H9 (cell line): ENCODE measurements at regions not wholly inside any gene's neighbourhood (a gene's known extent, or its start where the extent isn't known, plus 50 kb on each side); places are given as distances from the start of the nearest gene placed in this dataset.

Experiments
- DNase-seq: peaks from one replicate; pipeline ENCODE4 v3.0.0-alpha.2; 2017
- H2AFZ ChIP-seq: one replicate; pipeline ENCODE4 v1.6.1; 2013; ENCODE audit warnings: mild to moderate bottlenecking, low read length, control low read depth, moderate library complexity
- H2AK5ac ChIP-seq: 2 replicates; pipeline ENCODE4 v1.6.1; 2013; ENCODE audit warnings: low read length, control low read depth, mixed read lengths; ENCODE audit not compliant: insufficient read length
- H2BK120ac ChIP-seq: one replicate; pipeline ENCODE4 v1.6.1; 2013; ENCODE audit warnings: low read depth, mild to moderate bottlenecking, low read length, control low read depth, inconsistent platforms; ENCODE audit not compliant: poor library complexity, severe bottlenecking
- H2BK12ac ChIP-seq: 2 replicates; pipeline ENCODE4 v1.6.1; 2013; ENCODE audit warnings: low read length, control low read depth, mixed read lengths, low read depth; ENCODE audit not compliant: insufficient read length
- H2BK15ac ChIP-seq: 2 replicates; pipeline ENCODE4 v1.6.1; 2013; ENCODE audit warnings: low read depth, low read length, control low read depth
- H2BK20ac ChIP-seq: one replicate; pipeline ENCODE4 v1.6.1; 2013; ENCODE audit warnings: low read depth, mild to moderate bottlenecking, low read length, control low read depth, inconsistent platforms; ENCODE audit not compliant: poor library complexity, severe bottlenecking
- H2BK5ac ChIP-seq: 2 replicates; pipeline ENCODE4 v1.6.1; 2013; ENCODE audit warnings: low read length, control low read depth, mixed read lengths; ENCODE audit not compliant: insufficient read length
- H3K14ac ChIP-seq: 2 replicates; pipeline ENCODE4 v1.6.1; 2013; ENCODE audit warnings: low read length, control low read depth; ENCODE audit not compliant: insufficient read depth
- H3K18ac ChIP-seq: 2 replicates; pipeline ENCODE4 v1.6.1; 2013; ENCODE audit warnings: low read depth, mild to moderate bottlenecking, mixed read lengths, low read length, control low read depth; ENCODE audit not compliant: insufficient read length
- H3K23ac ChIP-seq: 2 replicates; pipeline ENCODE4 v1.6.1; 2013; ENCODE audit warnings: low read length, control low read depth, mixed read lengths, low read depth; ENCODE audit not compliant: insufficient read length
- H3K23me2 ChIP-seq: 2 replicates; pipeline ENCODE4 v1.6.1; 2013; ENCODE audit warnings: low read depth, mild to moderate bottlenecking, mixed read lengths, low read length, control low read depth; ENCODE audit not compliant: insufficient read length, poor library complexity, severe bottlenecking
- H3K27ac ChIP-seq: 2 replicates; pipeline ENCODE4 v1.5.1; 2013; ENCODE audit warnings: low read length, control low read depth, mixed read lengths, low read depth; ENCODE audit not compliant: insufficient read length
- H3K27me3 ChIP-seq: 2 replicates; pipeline ENCODE4 v1.6.1; 2013; ENCODE audit warnings: low read length, control low read depth, inconsistent platforms; ENCODE audit not compliant: insufficient read depth
- H3K4ac ChIP-seq: 2 replicates; pipeline ENCODE4 v1.6.1; 2013; ENCODE audit warnings: low read depth, mild to moderate bottlenecking, control low read depth, inconsistent platforms, low read length, moderate library complexity
- H3K4me1 ChIP-seq: 2 replicates; pipeline ENCODE4 v1.6.1; 2013; ENCODE audit warnings: low read length, control low read depth, inconsistent platforms; ENCODE audit not compliant: insufficient read depth
- H3K4me2 ChIP-seq: 2 replicates; pipeline ENCODE4 v1.6.1; 2013; ENCODE audit warnings: low read length, control low read depth, mixed read lengths; ENCODE audit not compliant: insufficient read length, insufficient read depth
- H3K56ac ChIP-seq: 2 replicates; pipeline ENCODE4 v1.6.1; 2013; ENCODE audit warnings: low read depth, mild to moderate bottlenecking, mixed read lengths, low read length, control low read depth; ENCODE audit not compliant: insufficient read length
- H3K79me1 ChIP-seq: 2 replicates; pipeline ENCODE4 v1.6.1; 2013; ENCODE audit warnings: low read depth, mild to moderate bottlenecking, moderate library complexity, low read length, control low read depth, inconsistent platforms; ENCODE audit not compliant: insufficient read depth, poor library complexity, severe bottlenecking
- H3K79me2 ChIP-seq: 2 replicates; pipeline ENCODE4 v1.6.1; 2013; ENCODE audit warnings: low read length, control low read depth, inconsistent platforms; ENCODE audit not compliant: insufficient read depth
- H3K9ac ChIP-seq: 2 replicates; pipeline ENCODE4 v1.6.1; 2013; ENCODE audit warnings: low read length, control low read depth, mixed read lengths; ENCODE audit not compliant: insufficient read length; ENCODE audit errors: extremely low read depth
- H3K9me3 ChIP-seq: one replicate; pipeline ENCODE4 v1.6.1; 2013; ENCODE audit warnings: low read depth, low read length, inconsistent platforms; ENCODE audit not compliant: control insufficient read depth
- H3T11ph ChIP-seq: one replicate; pipeline ENCODE4 v1.6.1; 2013; ENCODE audit warnings: mild to moderate bottlenecking, low read length, control low read depth, inconsistent platforms
- H4K20me1 ChIP-seq: one replicate; pipeline ENCODE4 v1.6.1; 2013; ENCODE audit not compliant: control insufficient read depth, insufficient read length, insufficient read depth
- H4K5ac ChIP-seq: 2 replicates; pipeline ENCODE4 v1.6.1; 2013; ENCODE audit warnings: low read depth, mild to moderate bottlenecking, mixed read lengths, low read length, control low read depth; ENCODE audit not compliant: insufficient read length
- H4K8ac ChIP-seq: replicated peaks from 2 replicates; pipeline ENCODE4 v1.6.1; 2013; ENCODE audit warnings: low read length, control low read depth, mixed read lengths, low read depth; ENCODE audit not compliant: insufficient read length
- H4K91ac ChIP-seq: 2 replicates; pipeline ENCODE4 v1.6.1; 2013; ENCODE audit warnings: low read depth, mild to moderate bottlenecking, moderate library complexity, mixed read lengths, low read length, control low read depth; ENCODE audit not compliant: insufficient read length
- H3K27ac Mint-ChIP-seq, 3 experiments: 2 replicates in 2 of 3; 3 replicates in 1 of 3; pipeline ENCODE4 v1.8.0; 2020 to 2021; ENCODE audit warnings: mixed read lengths in 3 of 3, mild to moderate bottlenecking in 1 of 3, moderate library complexity in 1 of 3
- H3K27me3 Mint-ChIP-seq: 2 replicates; pipeline ENCODE4 v1.8.0; 2021; ENCODE audit warnings: low read depth, mild to moderate bottlenecking, moderate library complexity, mixed read lengths
- H3K36me3 Mint-ChIP-seq, 3 experiments: 2 replicates in 2 of 3; 3 replicates in 1 of 3; pipeline ENCODE4 v1.8.0; 2020 to 2021; ENCODE audit warnings: low read depth in 3 of 3, mixed read lengths in 3 of 3; ENCODE audit not compliant: insufficient read depth in 1 of 3
- H3K4me1 Mint-ChIP-seq, 2 experiments: 2 replicates each; pipeline ENCODE4 v1.8.0; 2020; ENCODE audit warnings: mixed read lengths in 2 of 2
- H3K4me3 Mint-ChIP-seq, 2 experiments: 2 replicates in 1 of 2; 3 replicates in 1 of 2; pipeline ENCODE4 v1.8.0; 2020 to 2021; ENCODE audit warnings: mild to moderate bottlenecking in 2 of 2, mixed read lengths in 2 of 2, moderate library complexity in 1 of 2
- H3K9me3 Mint-ChIP-seq, 2 experiments: 2 replicates in 1 of 2; 3 replicates in 1 of 2; pipeline ENCODE4 v1.8.0; 2020; ENCODE audit warnings: mild to moderate bottlenecking in 2 of 2, mixed read lengths in 2 of 2, moderate library complexity in 1 of 2
- TF ChIP-seq, protein P1 (sequence below): fragments of 200-600 bp; sonication (generic); conservative IDR thresholded peaks from 3 replicates; pipeline ENCODE4 v1.8.0; 2021; ENCODE audit warnings: antibody characterized with exemption, mild to moderate bottlenecking

DNA sequence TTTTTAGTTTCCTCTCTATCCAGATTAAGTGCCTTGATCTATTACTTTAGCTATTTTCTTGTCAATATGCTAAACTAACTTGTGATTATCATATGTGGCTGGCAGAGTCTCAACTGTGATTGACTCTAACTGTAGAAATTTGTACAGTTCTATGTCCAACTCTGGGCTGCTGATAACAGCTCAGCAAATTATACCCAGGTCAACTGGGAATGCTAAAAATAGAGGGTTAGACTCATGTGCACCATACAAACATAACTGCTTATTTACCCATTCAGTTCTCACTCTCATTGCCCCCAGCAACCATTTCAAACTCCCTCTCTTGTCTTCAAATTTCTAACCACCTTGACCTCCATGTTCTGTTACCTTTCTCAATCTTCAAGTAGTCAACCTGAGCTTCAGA is 576.9 kb downstream of the TDRD15 start:
- no peak for DNase-seq
- H3K9ac ChIP-seq = no peak overlapping the region
- no peak overlapping the region for H3K27ac ChIP-seq
- H3K14ac ChIP-seq = no peak overlapping the region
- H3K4me1 ChIP-seq = no peaks in the 10 kb centered on the region
- Mint-ChIP-seq H3K36me3 (no peaks in the 10 kb centered on the region), H3K27me3 (no peaks in the 10 kb centered on the region), H3K4me3 (no peak overlapping the region), H3K4me1 (no peaks in the 10 kb centered on the region), H3K27ac (no peak overlapping the region; a peak in 1 of 7 replicates), H3K9me3 (no peaks in the 10 kb centered on the region)
- TF ChIP-seq, protein P1, sequence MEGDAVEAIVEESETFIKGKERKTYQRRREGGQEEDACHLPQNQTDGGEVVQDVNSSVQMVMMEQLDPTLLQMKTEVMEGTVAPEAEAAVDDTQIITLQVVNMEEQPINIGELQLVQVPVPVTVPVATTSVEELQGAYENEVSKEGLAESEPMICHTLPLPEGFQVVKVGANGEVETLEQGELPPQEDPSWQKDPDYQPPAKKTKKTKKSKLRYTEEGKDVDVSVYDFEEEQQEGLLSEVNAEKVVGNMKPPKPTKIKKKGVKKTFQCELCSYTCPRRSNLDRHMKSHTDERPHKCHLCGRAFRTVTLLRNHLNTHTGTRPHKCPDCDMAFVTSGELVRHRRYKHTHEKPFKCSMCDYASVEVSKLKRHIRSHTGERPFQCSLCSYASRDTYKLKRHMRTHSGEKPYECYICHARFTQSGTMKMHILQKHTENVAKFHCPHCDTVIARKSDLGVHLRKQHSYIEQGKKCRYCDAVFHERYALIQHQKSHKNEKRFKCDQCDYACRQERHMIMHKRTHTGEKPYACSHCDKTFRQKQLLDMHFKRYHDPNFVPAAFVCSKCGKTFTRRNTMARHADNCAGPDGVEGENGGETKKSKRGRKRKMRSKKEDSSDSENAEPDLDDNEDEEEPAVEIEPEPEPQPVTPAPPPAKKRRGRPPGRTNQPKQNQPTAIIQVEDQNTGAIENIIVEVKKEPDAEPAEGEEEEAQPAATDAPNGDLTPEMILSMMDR = no peak
- no peak overlapping the region for H2BK5ac ChIP-seq
- H4K91ac ChIP-seq = no peak overlapping the region
- no peak overlapping the region for H3K18ac ChIP-seq
- no peak overlapping the region for H3K56ac ChIP-seq
- no peaks in the 10 kb centered on the region; the same call in 1 of the 2 replicates for H3K79me2 ChIP-seq
- no peak overlapping the region for H3K23ac ChIP-seq
- no peak overlapping the region for H4K8ac ChIP-seq
- H2BK12ac ChIP-seq = no peak overlapping the region
- H2AK5ac ChIP-seq = no peak overlapping the region
- H2BK20ac ChIP-seq = no peak overlapping the region
- no peak overlapping the region for H2BK120ac ChIP-seq
- no peak overlapping the region for H2BK15ac ChIP-seq
- H3K4ac ChIP-seq = no peak overlapping the region
- H3K9me3 ChIP-seq = no peaks in the 10 kb centered on the region
- H3K23me2 ChIP-seq = no peaks in the 10 kb centered on the region
- H3K79me1 ChIP-seq = no peaks in the 10 kb centered on the region
- no peaks in the 10 kb centered on the region for H4K20me1 ChIP-seq
- H3K4me2 ChIP-seq = no peak overlapping the region
- H3T11ph ChIP-seq = no peak overlapping the region
- no peak overlapping the region for H4K5ac ChIP-seq
- no peak overlapping the region for H2AFZ ChIP-seq
- no peaks in the 10 kb centered on the region for H3K27me3 ChIP-seq
